ENCODE measurements at regions not wholly inside any gene's neighbourhood (a gene's known extent, or its start where the extent isn't known, plus 50 kb on each side); places are given as distances from the start of the nearest gene placed in this dataset.

- no peak overlapping the region for H3K9ac ChIP-seq (ENCODE audit: control insufficient read depth, insufficient read depth, low read length)
- H3K79me2 ChIP-seq (ENCODE audit: control insufficient read depth, insufficient read depth, low read length): no peaks in the 10 kb centered on the region
- ChIA-PET SMC1A (ENCODE audit: uncharacterized antibody, unreplicated experiment) (no interaction called here), POLR2A (no interaction called here), RAD21 (ENCODE audit: unreplicated experiment) (no interaction called here), CTCF (no interaction called here)
- H3K4me3 ChIP-seq: no peak overlapping the region
- no peak for FAIRE-seq
- in situ Hi-C loops (cut with MboI): no loop called here
- intact Hi-C loops (cut with micrococcal nuclease; ENCODE audit: unreplicated experiment): no loop called here
- H2AFZ ChIP-seq (ENCODE audit: control insufficient read depth, low read depth, low read length): no peak overlapping the region
- no peak overlapping the region for H3K27ac ChIP-seq (ENCODE audit: control insufficient read depth, insufficient read depth)
- no peaks in the 10 kb centered on the region for H3K36me3 ChIP-seq (ENCODE audit: control insufficient read depth in 2 of 2, insufficient read depth in 2 of 2, low read length in 1 of 2)
- no TSS peak for BruUV-seq (replicated peaks)
- H3K9me3 ChIP-seq (replicated peaks; ENCODE audit: control insufficient read depth, insufficient read depth, low read length): no peaks in the 10 kb centered on the region
- H3K4me2 ChIP-seq (ENCODE audit: control insufficient read depth, insufficient read depth): no peak overlapping the region
- H3K27me3 ChIP-seq (replicated peaks in 1 of 2; ENCODE audit: control insufficient read depth in 2 of 2, insufficient read depth in 2 of 2, low read length in 1 of 2): no peaks in the 10 kb centered on the region; a peak in 1 of 4 replicates
- no peaks in the 10 kb centered on the region for H3K4me1 ChIP-seq (ENCODE audit: control insufficient read depth, insufficient read depth, low read length)
- H4K20me1 ChIP-seq (ENCODE audit: control insufficient read depth, insufficient read depth): no peaks in the 10 kb centered on the region
- no peak for DNase-seq (ENCODE audit: low read depth, low spot score)
- ATAC-seq: no peak
- WGBS (ENCODE audit: insufficient coverage, insufficient replicate concordance, low lambda C conversion rate, missing lambda C conversion rate): 4% methylated on average over 4 of the region's 4 CpGs
- no peak for TF ChIP-seq NRF1 (conservative IDR thresholded peaks at IDR 0.05; ENCODE audit: low read depth, low read length)
- no peak for TF ChIP-seq EED (IDR thresholded peaks at IDR 0.05; ENCODE audit: low read depth)
- TF ChIP-seq, protein P1, sequence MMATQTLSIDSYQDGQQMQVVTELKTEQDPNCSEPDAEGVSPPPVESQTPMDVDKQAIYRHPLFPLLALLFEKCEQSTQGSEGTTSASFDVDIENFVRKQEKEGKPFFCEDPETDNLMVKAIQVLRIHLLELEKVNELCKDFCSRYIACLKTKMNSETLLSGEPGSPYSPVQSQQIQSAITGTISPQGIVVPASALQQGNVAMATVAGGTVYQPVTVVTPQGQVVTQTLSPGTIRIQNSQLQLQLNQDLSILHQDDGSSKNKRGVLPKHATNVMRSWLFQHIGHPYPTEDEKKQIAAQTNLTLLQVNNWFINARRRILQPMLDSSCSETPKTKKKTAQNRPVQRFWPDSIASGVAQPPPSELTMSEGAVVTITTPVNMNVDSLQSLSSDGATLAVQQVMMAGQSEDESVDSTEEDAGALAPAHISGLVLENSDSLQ (IDR thresholded peaks at IDR 0.05): no peak
- TF ChIP-seq NFYB (IDR thresholded peaks at IDR 0.05; ENCODE audit: insufficient read depth, low read depth, low read length): no peak
- TF ChIP-seq STAT3 (IDR thresholded peaks at IDR 0.05; ENCODE audit: low read depth, low read length): no peak
- TF ChIP-seq KDM1A (IDR thresholded peaks at IDR 0.05; ENCODE audit: borderline replicate concordance): no peak
- TF ChIP-seq, protein P2, sequence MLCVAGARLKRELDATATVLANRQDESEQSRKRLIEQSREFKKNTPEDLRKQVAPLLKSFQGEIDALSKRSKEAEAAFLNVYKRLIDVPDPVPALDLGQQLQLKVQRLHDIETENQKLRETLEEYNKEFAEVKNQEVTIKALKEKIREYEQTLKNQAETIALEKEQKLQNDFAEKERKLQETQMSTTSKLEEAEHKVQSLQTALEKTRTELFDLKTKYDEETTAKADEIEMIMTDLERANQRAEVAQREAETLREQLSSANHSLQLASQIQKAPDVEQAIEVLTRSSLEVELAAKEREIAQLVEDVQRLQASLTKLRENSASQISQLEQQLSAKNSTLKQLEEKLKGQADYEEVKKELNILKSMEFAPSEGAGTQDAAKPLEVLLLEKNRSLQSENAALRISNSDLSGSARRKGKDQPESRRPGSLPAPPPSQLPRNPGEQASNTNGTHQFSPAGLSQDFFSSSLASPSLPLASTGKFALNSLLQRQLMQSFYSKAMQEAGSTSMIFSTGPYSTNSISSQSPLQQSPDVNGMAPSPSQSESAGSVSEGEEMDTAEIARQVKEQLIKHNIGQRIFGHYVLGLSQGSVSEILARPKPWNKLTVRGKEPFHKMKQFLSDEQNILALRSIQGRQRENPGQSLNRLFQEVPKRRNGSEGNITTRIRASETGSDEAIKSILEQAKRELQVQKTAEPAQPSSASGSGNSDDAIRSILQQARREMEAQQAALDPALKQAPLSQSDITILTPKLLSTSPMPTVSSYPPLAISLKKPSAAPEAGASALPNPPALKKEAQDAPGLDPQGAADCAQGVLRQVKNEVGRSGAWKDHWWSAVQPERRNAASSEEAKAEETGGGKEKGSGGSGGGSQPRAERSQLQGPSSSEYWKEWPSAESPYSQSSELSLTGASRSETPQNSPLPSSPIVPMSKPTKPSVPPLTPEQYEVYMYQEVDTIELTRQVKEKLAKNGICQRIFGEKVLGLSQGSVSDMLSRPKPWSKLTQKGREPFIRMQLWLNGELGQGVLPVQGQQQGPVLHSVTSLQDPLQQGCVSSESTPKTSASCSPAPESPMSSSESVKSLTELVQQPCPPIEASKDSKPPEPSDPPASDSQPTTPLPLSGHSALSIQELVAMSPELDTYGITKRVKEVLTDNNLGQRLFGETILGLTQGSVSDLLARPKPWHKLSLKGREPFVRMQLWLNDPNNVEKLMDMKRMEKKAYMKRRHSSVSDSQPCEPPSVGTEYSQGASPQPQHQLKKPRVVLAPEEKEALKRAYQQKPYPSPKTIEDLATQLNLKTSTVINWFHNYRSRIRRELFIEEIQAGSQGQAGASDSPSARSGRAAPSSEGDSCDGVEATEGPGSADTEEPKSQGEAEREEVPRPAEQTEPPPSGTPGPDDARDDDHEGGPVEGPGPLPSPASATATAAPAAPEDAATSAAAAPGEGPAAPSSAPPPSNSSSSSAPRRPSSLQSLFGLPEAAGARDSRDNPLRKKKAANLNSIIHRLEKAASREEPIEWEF (IDR thresholded peaks at IDR 0.05; ENCODE audit: insufficient replicate concordance, low read depth, low read length): no peak
- TF ChIP-seq ZNF622 (IDR thresholded peaks at IDR 0.05): no peak
- no peak for TF ChIP-seq RFX5 (IDR thresholded peaks at IDR 0.05; ENCODE audit: low read depth, low read length)
- TF ChIP-seq ZBED1 (IDR thresholded peaks at IDR 0.05; ENCODE audit: borderline replicate concordance): no peak
- TF ChIP-seq E2F4 (IDR thresholded peaks at IDR 0.05; ENCODE audit: low read depth, low read length): no peak
- no peak for TF ChIP-seq ASH2L (IDR thresholded peaks at IDR 0.05; ENCODE audit: borderline replicate concordance, low read depth)
- no peak for TF ChIP-seq DPF2 (IDR thresholded peaks at IDR 0.05)
- TF ChIP-seq SIN3A (IDR thresholded peaks at IDR 0.05; ENCODE audit: low read depth, low read length): no peak
- no peak for TF ChIP-seq JUNB (IDR thresholded peaks at IDR 0.05)
- TF ChIP-seq SUPT20H (IDR thresholded peaks at IDR 0.05; ENCODE audit: borderline replicate concordance, control insufficient read depth, low read depth, low read length): no peak
These were observed 97.0 kb downstream of the BAMBI start for GRCh38 chr10:28774051-28774995.

All from GM12878 (cell line).